Caco-2 (cell line): ENCODE measurements at regions not wholly inside any gene's neighbourhood (a gene's known extent, or its start where the extent isn't known, plus 50 kb on each side); places are given as distances from the start of the nearest gene placed in this dataset.

ENCODE experiments used
- BruUV-seq: library from RNA; stranded (reverse); fragments of 400-500 nt; replicated peaks from 2 replicates; lab custom pipeline; 2021; lab: Mats Ljungman, UMichigan
- CTCF ChIA-PET: fragments of 300-600 bp; sonication (Branson Sonifier 250); formaldehyde crosslinking; loops from one replicate; lab custom pipeline; 2022; ENCODE audit warnings: antibody characterized with exemption; lab: Charles Lee
- POLR2A ChIA-PET: fragments of 300-600 bp; sonication (Branson Sonifier 250); formaldehyde crosslinking; loops from one replicate; lab custom pipeline; 2022; ENCODE audit warnings: antibody characterized with exemption; lab: Charles Lee
- DNase-seq, 2 experiments: peaks; one replicate each; pipeline versions ENCODE4 v3.0.0 to v3.0.0-alpha.2; 2020 to 2022
- H3K27me3 ChIP-seq: replicated peaks from 2 replicates; pipeline ENCODE4 v1.6.0; 2011; ENCODE audit warnings: low read length; ENCODE audit not compliant: control insufficient read depth, insufficient read depth
- H3K36me3 ChIP-seq: 2 replicates; pipeline ENCODE4 v1.5.1; 2011; ENCODE audit warnings: low read length; ENCODE audit not compliant: control insufficient read depth, insufficient read depth
- H3K4me1 ChIP-seq: fragments of 250-450 bp; sonication (Bioruptor Pico); 2 replicates; pipeline ENCODE4 v1.5.1; 2020; ENCODE audit warnings: mild to moderate bottlenecking
- H3K4me3 ChIP-seq: 2 replicates; pipeline ENCODE4 v1.5.1; 2011; ENCODE audit warnings: low read depth, mild to moderate bottlenecking, control low read depth, low read length
- H3K9me3 ChIP-seq: fragments of 250-450 bp; sonication (Bioruptor Pico); 2 replicates; pipeline ENCODE4 v1.5.1; 2020; ENCODE audit warnings: mild to moderate bottlenecking, moderate library complexity
- H3K27ac Mint-ChIP-seq: one replicate; pipeline ENCODE4 v1.8.0; 2022; ENCODE audit warnings: mixed read lengths; ENCODE audit not compliant: unreplicated experiment
- H3K27me3 Mint-ChIP-seq: one replicate; pipeline ENCODE4 v1.8.0; 2022; ENCODE audit warnings: mixed read lengths; ENCODE audit not compliant: insufficient read depth, unreplicated experiment
- H3K36me3 Mint-ChIP-seq: one replicate; pipeline ENCODE4 v1.8.0; 2022; ENCODE audit warnings: mild to moderate bottlenecking, mixed read lengths; ENCODE audit not compliant: insufficient read depth, unreplicated experiment
- H3K4me1 Mint-ChIP-seq: one replicate; pipeline ENCODE4 v1.8.0; 2022; ENCODE audit warnings: low read depth, mixed read lengths; ENCODE audit not compliant: unreplicated experiment
- H3K4me3 Mint-ChIP-seq: one replicate; pipeline ENCODE4 v1.8.0; 2022; ENCODE audit warnings: mild to moderate bottlenecking, moderate library complexity, mixed read lengths; ENCODE audit not compliant: unreplicated experiment
- H3K9me3 Mint-ChIP-seq: one replicate; pipeline ENCODE4 v1.8.0; 2022; ENCODE audit warnings: mixed read lengths; ENCODE audit not compliant: unreplicated experiment
- CTCF ChIP-seq, 2 experiments: fragments of 200-600 bp in 1 of 2; IDR thresholded peaks; 1 replicate in 1 of 2; 2 replicates in 1 of 2; pipeline versions ENCODE4 v1.5.1 to v1.8.0; 2011 to 2022; ENCODE audit warnings: antibody characterized with exemption in 1 of 2, control low read depth in 1 of 2, inconsistent platforms in 1 of 2, low read depth in 1 of 2, low read length in 1 of 2, mild to moderate bottlenecking in 1 of 2, moderate library complexity in 1 of 2; ENCODE audit not compliant: insufficient read depth in 1 of 2, severe bottlenecking in 1 of 2, unreplicated experiment in 1 of 2
- intact Hi-C: fragments of 100-400 bp; cut with micrococcal nuclease; formaldehyde crosslinking; loops from one replicate; pipeline ENCODE4 v1.10.0; 2022; ENCODE audit not compliant: unreplicated experiment

- Histone ChIP-seq H3K4me1 (peaks cover 5% of the 10 kb centered on the region; the same call in 1 of the 2 replicates), H3K9me3 (no peaks in the 10 kb centered on the region), H3K36me3 (no peaks in the 10 kb centered on the region), H3K4me3 (no peak overlapping the region), H3K27me3 (no peaks in the 10 kb centered on the region)
- intact Hi-C loops, result loop anchor here (10.0 kb wide), 1 partner anchor 141 kb away; the partner anchor contains the start of gene DLL1
- peaks cover 7% of the 10 kb centered on the region for H3K9me3 Mint-ChIP-seq
- H3K4me1 Mint-ChIP-seq, result no peaks in the 10 kb centered on the region
- H3K27ac Mint-ChIP-seq, result no peak overlapping the region
- no peak for DNase-seq
- ChIA-PET POLR2A (no interaction called here), CTCF (no interaction called here)
- TF ChIP-seq CTCF (IDR thresholded peaks at IDR 0.05; ENCODE audit: insufficient read depth in 1 of 2, low read depth in 1 of 2, low read length in 1 of 2, severe bottlenecking in 1 of 2, unreplicated experiment in 1 of 2), result no peak
- no peaks in the 10 kb centered on the region for H3K27me3 Mint-ChIP-seq
- H3K36me3 Mint-ChIP-seq, result no peaks in the 10 kb centered on the region
- BruUV-seq, result no TSS peak
- H3K4me3 Mint-ChIP-seq, result no peak overlapping the region
Observed at GRCh38 chr6:170153436-170154319, 137.2 kb downstream of the DLL1 start.

- CTCF ChIA-PET, result no interaction called here
- no peaks in the 10 kb centered on the region for H3K27me3 Mint-ChIP-seq
- peak in 1 of 2 experiments; percentile 28 for DNase-seq
- H3K4me1 Mint-ChIP-seq, result no peaks in the 10 kb centered on the region
- Histone ChIP-seq H3K9me3 (no peaks in the 10 kb centered on the region), H3K4me1 (peaks cover 5% of the 10 kb centered on the region; the same call in 1 of the 2 replicates), H3K36me3 (no peaks in the 10 kb centered on the region), H3K27me3 (no peaks in the 10 kb centered on the region), H3K4me3 (no peak overlapping the region)
- POLR2A ChIA-PET, result no interaction called here
- H3K27ac Mint-ChIP-seq, result no peak overlapping the region
- intact Hi-C loops, result loop anchor here (10.0 kb wide), 1 partner anchor 142 kb away; the partner anchor contains the start of gene DLL1
- BruUV-seq, result no TSS peak
- no peak for TF ChIP-seq CTCF (IDR thresholded peaks at IDR 0.05; ENCODE audit: insufficient read depth in 1 of 2, low read depth in 1 of 2, low read length in 1 of 2, severe bottlenecking in 1 of 2, unreplicated experiment in 1 of 2)
- H3K4me3 Mint-ChIP-seq, result no peak overlapping the region
- peaks cover 7% of the 10 kb centered on the region for H3K9me3 Mint-ChIP-seq
- H3K36me3 Mint-ChIP-seq, result no peaks in the 10 kb centered on the region
Observed at GRCh38 chr6:170152989-170153388, 137.9 kb downstream of the DLL1 start.

GRCh38 chr6:170152124-170152926, 138.6 kb downstream of the DLL1 start:
- Mint-ChIP-seq H3K9me3 (peaks cover under 1% of the 10 kb centered on the region), H3K4me1 (no peaks in the 10 kb centered on the region), H3K27me3 (no peaks in the 10 kb centered on the region), H3K27ac (peak overlapping the region; percentile 19), H3K36me3 (no peaks in the 10 kb centered on the region), H3K4me3 (no peak overlapping the region)
- TF ChIP-seq CTCF (IDR thresholded peaks at IDR 0.05; ENCODE audit: insufficient read depth in 1 of 2, low read depth in 1 of 2, low read length in 1 of 2, severe bottlenecking in 1 of 2, unreplicated experiment in 1 of 2), result no peak
- intact Hi-C loops, result loop anchor here (10.0 kb wide), 1 partner anchor 142 kb away; the partner anchor contains the start of gene DLL1
- Histone ChIP-seq H3K27me3 (no peaks in the 10 kb centered on the region), H3K9me3 (no peaks in the 10 kb centered on the region), H3K36me3 (no peaks in the 10 kb centered on the region), H3K4me1 (peaks cover 5% of the 10 kb centered on the region; the same call in 1 of the 2 replicates), H3K4me3 (no peak overlapping the region)
- BruUV-seq, result no TSS peak
- POLR2A ChIA-PET, result interaction anchor here (0.6 kb wide), 1 partner anchor 114 kb away, joined by 3 read pairs; no protein-coding TSS in a partner anchor
- CTCF ChIA-PET, result no interaction called here
- DNase-seq, result no peak
